NCI-H345 treated with DMSO at 0.1 percent for 48 hours (cell line): ENCODE measurements at regions not wholly inside any gene's neighbourhood (a gene's known extent, or its start where the extent isn't known, plus 50 kb on each side); places are given as distances from the start of the nearest gene placed in this dataset.

Experiments
- DNase-seq: peaks from one replicate; lab custom pipeline; 2025; ENCODE audit not compliant: unreplicated experiment; lab: John Stamatoyannopoulos, UW

DNA sequence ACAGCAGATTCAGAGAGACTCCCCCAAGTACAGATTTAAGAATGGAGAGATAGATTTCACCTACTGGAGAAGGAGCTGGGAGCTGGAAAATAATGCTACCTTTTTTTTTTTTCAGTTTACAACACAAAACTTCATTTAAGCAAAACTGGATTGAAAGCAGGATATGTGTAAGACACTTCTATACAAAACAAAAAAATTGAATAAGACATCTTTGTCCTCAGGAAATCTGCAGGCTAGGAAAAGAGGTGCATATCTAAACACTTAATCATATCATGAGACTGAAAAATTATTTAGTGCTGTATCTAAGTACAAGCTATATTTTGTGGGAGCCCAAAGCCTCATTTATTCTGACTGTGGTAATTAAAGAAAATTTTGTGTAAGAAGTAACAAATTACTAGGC is 516.1 kb downstream of the ZIC1 start:
- DNase-seq = no peak

DNA sequence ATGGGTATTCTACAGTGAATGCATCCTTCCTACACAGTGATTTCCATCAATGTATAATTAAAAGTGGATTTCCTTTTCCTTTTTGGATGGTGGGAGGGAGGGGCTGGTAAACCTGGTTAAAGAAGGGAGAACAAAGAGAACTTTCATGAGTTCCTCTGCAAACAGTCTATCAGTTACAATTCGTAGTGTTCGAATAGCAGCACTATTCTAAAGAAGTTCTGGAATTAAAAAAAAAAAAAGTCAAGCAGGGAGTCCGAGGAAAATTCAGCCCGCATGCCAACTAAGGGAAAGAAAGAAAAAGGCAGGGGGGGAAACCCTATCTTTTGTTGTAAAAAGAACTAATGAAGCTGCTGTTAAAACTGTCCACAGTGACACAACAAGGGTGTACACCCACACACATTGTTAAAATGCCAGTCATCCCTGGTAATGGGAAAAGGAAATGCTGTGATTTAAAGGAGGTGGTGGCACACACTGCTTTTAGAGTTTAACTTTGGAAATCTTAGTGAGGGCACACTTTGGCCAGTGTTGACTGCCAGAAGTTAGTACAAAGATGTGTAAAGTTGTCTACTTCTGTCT is 521.2 kb downstream of the ZIC1 start:
- DNase-seq = no peak

DNA sequence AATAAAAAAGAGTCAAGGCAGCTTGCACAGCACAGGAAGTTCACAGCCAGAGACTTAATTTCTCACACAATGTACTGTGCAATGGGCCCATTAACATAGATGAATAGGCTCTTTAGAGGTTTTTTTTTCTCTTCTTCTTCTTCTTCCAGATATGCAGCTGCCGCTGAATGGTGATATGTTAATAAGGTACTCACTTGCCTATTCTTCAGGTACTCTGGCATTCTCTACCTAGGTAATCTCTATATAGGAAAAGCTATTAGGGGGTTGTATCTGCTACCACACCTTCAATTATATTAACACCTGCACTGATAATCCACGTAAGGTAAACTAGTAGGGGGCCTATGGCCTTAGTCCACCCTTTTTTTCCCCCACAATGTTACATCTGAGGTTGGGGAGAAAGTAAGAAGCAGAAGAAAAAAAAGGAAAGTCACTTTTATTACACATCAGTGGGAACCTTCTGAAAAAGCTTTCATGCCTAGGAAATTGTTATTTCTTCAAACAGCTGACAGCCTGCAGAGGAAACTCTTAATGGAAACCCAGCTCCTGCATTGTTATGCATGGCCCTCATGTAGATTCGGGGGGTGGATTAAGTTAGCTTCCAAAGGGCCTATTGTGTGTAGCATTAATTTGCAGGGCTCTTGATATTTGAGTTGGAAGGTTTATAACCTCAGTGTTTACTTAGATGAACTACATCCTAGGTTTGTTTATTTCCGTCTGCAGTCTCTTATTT is 525.5 kb downstream of the ZIC1 start:
- peak; percentile 35 for DNase-seq

DNA sequence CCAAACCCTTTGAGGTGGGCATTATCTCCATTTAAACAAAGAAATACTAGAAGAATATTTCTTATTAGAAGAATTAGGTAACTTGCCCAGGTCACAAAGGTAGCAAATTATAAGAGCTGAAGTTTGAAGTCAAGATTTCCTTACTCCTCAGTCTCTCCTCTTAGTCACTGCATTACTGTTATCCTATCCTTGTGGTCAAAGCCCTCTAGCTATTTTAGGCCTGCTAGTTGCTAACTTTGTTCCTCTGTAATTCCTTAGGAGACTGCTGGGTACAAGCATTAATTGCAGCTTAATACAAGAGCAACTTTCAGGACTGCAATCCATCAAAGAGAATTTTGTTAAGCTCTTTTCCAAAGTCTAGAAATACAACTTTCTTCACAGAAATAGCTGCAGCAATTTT is 528.2 kb downstream of the ZIC1 start:
- DNase-seq = no peak

DNA sequence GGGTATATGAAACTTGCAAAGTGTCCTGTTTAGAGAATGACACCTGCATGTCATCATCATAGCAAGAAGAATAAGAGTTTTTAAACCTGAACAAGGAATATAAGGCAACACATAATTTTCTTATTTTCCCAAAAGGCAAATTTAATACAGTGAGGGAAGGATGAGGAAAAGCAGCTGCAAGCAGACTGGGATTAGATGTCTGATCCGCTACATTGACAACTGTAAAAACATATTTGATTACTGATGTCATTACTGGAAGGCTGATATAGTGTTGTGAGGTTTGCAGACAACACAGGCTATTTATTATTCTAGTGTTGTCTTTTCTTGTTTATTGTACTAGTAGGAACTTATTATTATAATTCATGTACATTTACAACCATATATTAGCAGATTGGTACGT is 528.7 kb downstream of the ZIC1 start:
- DNase-seq = no peak

DNA sequence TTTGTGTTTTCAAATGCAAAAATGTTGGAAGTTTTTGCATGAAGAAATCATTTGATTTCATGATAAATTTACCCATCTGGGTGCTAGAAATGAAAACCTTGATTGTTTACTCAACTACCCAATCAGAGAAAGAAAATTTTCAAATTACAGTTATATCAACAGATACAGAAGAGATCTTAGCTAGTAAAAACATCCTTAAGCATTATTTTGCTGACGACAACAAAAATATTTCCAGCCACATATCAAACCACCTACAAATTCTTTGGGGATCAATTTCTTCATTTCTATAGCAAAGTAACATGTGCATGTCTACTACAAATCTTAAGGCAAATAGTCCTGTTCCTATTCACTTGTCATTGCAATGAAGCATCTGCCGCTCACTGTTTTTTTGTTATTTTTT is 530.3 kb downstream of the ZIC1 start:
- DNase-seq = no peak

DNA sequence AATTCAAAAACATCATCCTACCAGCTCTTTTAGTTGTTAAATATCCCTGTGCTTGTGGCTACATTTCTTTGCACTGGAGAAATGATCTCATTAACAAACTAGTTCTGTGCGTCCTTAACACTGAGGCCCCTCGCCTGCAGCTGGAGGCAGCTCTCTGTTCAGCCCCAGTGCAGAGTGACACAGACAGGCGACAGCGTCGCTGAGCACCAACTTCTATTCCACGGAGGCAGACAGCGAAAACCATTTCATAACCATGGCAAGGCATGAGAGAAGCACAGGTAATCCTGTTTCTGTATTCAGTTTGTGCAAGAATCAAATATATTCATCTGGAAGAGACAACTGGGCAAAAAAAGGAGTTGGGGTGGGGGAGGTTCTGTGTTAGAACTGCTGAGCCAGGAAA is 530.7 kb downstream of the ZIC1 start:
- no peak for DNase-seq

DNA sequence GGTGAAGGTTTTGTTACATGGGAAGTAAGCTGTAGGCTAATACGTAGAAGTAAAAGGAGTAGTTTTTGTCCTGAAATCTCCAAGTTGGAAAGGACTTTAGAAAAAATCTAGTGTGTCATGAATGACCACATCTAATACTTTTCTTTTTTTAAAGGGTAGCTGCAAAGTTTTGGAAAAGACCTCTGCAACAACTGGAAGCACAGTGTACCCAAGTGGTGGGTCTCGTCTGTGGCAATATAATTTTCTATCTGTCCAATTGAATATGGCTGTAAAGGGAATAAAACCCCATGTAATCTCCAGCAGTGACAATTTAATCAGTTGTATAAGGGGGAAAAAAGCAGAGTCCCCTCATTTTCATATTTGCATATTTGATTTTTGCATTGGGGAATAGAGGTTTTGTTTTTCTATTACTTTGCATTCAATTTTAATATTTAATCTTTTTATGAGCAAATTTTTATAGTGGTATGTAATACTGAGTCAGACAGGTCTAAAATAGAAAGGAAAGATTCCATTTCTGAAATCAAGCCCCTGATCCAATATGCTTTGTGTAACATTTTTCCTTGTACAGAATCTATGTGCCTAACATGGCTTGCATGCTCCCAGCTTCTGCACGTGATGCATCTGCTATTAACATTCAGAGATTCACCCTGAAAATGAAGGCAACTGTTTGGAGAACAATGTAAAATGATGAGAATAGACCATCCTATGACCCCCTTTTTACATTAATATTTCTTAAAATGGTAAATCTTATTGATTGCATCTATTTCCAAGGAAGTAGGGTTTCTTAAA is 531.4 kb downstream of the ZIC1 start:
- DNase-seq = no peak

DNA sequence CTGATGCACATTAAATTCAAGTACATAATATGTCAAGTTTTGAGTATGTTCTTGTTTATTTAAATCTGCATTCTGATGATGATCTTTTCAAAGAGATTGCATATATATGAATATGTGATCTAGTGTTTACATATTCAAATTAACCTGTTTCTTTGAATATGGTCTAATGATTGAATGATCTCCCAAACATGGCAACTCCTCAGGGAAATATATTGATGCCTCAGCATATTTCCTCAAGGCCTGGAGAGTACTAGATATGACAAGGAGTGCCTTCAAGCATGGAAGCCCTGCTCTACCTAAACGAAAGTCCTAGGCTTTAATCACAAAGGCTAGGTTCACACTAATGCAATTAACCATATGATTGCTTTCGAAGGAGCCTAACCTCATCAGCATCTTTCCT is 532.8 kb downstream of the ZIC1 start:
- no peak for DNase-seq

DNA sequence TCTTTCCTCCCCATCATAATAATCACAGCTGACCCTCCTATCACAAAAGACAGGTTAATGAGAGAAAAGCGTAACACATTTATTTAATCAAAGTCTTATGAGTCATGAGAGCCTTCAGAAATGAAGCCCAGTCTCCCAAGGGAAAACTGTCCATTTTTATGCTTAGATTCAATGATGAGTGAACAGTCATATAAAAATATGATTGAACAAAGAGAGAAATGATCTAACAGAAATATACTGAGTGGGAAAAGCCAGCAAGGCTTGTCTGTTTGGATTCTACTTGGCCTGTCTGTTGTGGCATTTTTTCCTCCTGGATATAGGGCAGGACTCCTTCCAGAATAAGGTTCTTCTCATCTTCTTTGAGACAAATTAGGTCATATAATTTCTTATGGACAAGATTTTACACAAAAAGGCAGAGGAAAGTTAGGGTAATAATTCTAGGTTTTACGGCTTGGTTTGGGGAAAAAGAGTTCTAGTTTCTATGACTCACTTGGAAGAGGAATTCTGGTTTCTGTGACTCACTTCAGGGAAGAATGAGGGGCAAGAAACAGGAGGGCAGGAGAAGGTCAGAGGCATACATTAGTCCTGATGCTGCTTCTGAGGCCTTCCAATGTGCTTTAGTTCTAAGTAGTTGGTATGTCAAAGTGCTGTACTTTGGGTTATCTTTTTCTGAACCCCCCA is 534.2 kb downstream of the ZIC1 start:
- DNase-seq = no peak

DNA sequence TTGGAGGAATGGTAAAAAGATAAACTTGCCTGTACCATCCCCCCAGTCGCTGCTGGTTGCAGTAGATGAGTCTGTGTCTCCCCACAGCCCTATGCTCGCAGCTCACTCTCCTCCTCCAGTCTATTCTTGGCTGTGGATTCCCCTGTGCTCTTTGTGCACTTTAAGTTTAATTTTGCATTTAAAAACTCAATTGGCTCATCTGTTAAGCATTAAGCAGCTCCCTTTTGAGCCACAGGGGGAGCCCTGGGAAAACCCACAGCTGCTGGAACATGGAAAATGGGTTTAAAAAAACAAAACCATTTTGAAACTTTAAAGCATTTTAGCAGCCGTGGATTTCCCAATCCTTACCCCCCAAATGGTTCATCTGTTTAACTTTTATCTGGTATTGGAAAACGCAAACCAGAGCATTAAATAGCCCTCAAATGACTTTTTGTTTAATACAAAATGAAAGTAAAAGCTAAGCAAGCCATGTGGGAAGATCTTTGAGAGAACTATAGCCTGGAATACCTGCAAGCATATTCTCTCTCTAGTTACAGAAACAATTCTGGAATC is 536.9 kb downstream of the ZIC1 start:
- no peak for DNase-seq

DNA sequence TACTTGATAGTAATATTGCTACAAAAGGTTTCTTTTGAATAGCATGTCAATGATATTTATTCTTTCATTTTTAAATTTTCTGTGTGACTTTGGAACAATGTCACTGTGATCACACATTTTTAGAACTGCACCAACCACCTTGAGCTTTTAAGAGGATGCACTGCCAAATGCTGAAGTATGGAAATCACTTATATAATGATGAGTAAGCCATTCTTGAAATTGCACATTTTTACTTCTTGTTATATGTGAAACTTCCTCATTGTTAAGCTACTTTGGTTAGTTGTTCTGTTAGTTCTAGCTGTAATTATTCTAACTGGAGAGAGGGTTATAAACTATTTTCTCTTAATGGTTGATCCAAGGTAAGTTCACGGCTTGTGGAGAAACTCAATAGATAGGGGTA is 547.5 kb downstream of the ZIC1 start:
- DNase-seq = no peak

DNA sequence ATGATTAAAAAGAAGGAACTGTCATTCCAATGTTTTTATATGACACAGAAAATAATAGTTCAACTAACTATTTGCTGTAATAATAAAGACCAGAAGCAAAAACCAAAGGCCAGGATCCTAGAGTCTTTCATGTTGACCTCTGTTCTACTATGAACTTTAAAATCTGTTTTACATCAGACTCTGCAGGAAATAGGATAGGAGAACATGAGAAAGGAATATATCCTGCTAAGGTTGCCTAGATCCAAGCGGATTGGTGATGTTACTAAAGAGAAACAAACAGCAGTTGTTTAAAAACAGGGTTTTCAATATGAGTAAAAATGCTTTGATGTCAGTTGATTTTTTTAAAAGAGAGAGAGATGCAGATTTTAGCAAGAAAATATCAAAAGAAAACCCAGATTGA is 549.6 kb downstream of the ZIC1 start:
- no peak for DNase-seq

DNA sequence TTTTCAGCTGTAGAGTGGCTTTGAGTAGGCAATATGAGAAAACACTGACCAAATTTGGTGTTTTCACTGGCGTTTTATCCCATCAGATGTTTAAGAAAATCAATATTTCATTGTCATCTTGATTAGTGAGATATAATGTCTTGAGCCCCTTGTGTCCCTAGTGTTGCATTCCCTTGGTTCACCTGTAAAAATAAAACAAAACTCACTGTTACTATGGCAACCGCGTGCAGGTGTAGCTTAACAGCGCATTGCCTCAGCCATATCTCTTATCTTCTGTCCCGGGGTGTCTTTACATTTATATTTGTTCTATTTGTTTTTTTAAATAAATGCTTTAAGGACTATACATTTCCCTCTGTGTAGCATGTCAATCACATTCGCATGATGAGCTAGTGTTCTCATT is 551.6 kb downstream of the ZIC1 start:
- no peak for DNase-seq

DNA sequence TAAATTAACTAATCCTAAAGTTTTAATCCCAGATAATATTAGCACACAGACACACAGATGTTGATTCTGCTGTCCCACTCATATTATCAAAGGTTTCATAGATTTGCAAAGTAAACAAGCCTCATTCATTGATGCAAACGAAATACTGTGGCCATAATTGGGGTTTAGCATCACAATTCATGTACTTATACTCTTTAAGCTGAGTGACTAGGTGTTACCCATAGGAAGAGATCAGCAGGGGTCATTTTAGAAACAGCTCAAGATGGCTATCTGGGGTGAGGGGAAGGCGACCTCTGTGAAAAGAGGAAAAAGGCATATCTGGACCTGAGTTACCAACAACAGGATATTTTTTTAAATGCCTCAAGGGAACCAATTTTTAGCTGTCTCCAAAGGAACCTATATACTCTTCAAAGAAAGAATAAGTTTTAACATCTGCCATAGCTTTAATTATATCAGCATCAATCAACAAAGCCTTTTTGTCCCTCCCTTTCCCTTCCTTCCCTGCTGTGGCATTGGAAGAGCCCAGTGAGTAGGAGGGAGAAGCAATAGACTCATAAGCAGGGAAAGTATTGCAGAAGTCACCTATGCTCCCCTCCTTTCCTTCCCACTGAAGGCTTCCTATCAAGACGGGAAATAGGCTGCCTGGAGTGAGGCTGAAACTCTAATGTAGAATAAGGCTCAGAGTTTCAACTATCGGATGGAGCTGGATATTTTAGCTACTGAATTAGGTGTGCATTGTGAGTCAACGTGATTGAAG is 553.4 kb downstream of the ZIC1 start:
- no peak for DNase-seq

DNA sequence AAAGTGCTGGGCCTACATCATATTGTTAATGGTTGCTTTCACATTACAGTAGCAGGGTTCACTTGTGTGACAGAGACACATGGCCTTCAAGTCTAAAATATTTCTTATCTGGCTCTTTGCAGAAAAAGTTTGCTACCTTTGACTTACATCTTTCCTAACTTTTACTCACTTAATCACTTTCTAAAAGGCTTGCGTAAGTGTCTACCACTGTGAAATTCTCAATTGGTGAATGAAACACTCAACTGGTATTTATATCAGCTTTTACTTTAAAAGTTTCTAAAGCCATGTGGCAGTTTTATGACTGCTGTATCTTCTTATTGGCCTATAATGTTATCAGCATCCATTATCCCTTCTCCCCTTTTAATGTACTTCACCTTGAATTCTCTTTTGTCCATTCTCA is 554.5 kb downstream of the ZIC1 start:
- DNase-seq = no peak

DNA sequence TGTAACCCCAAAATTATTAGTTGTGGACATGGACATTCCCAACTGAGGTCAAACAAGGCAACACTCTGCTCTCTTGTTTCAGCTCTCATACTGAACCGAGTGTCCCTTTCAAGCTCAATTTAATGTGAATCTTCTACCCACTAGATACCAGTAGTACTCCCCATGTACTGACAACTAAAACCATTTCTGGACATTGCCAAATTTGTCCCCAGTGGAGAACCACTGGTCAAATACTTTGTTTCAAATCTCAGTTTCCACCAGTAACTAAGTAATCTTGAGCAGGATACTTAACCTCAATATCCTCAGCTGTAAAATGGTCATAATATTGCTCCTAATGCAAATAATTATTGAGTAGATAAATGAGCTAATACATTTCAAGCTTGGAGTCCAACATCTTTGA is 566.0 kb downstream of the ZIC1 start:
- DNase-seq = no peak

DNA sequence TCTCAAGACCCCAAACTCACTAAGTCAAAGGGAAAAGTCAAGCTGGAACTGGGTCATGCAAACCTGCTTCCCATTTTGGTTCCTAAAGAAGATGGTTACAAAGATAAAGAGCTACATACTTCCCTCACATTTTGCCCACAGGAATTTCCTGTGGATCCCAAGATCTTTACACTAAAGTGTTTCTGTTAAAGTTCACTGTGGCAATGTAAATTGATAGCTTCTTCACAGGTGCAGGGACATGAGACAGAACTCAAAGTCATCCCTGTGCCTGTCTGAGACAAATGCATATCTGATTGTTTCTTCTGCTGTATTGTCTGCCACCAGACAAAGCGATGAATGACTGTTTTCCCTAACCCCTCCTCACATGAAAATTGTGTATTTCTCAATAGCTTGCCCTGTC is 567.8 kb downstream of the ZIC1 start:
- DNase-seq = no peak

DNA sequence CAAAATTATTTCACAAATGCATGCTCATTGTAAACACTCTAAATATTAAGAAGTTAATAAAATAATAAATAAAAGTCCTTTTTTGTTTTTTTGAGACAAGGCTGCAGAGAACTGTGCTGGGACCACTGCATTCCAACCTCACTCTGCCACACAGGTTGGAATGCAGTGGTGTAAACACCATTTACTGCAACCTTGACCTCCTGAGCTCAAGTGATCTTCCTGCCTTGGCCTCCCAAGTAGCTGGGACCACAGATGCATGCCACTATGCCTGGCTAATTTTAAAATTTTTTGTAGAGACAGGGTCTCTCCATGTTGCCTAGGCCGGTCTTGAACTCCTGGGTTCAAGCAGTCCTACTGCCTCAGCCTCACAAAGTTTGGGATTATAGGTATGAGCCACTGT is 578.4 kb downstream of the ZIC1 start:
- DNase-seq = no peak

DNA sequence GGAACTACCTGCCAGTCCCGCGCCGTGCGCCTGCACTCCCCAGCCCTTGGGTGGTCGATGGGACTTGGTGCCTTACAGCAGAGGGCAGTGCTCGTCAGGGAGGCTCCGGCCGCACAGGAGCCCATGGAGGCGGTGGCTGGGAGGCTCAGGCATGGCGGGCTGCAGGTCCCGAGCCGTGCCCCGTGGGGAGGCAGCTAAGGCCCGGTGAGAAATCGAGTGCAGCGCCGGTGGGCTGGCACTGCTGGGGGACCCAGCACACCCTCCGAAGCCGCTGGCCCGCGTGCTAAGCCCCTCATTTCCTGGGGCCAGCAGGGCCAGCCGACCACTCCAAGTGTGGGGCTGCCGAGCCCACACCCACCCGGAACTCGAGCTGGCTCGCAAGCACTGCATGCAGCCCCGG is 580.2 kb downstream of the ZIC1 start:
- DNase-seq = no peak

DNA sequence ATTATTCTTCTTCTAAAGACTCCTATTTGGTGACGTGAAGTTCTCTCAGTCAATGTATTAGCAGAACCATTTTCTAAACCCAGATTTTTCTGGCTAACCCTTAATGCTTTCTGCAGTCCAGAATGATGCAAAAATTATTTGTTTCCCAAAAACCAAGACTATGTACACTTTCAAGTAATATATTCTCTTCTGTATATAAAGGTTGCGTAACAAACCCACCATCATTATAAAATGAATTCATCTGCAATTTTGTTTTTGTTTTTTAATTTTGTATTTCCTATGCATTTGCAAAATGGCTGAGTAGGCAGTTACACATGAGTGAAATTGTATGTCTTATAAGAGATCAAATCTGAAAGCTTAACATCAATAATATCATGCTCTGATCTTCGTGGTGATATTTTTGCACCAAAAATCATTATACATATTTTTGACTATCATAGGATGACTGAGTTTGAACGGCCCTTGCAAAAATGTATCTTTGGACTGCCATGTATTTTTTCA is 593.6 kb downstream of the ZIC1 start:
- DNase-seq = no peak
